ENCODE measurements at regions not wholly inside any gene's neighbourhood (a gene's known extent, or its start where the extent isn't known, plus 50 kb on each side); places are given as distances from the start of the nearest gene placed in this dataset.
A peak's percentile ranks its signal among the peaks of the same experiment; 100 is the strongest.

DNA sequence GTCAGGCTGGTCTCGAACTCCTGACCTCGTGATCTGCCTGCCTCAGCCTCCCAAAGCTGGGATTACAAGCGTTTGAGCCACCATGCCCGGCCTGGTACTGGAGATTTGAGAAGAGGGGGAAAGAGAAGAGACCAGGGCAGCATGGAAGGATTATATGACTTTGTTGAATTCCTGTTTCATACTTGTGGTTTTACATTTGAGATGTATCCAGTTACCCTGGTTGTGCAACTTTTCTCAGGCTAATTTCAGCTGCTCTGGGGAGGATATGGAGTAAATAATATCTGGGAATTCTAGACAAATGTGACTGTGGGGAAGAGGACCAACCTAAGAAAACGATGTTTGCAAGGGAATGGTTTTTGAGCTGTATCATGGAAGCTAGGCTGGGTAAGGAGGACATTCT, 89.5 kb upstream of the GREM2 start:
- Histone ChIP-seq H3K9me1 (ENCODE audit: insufficient read depth, low read length) (peaks cover 3% of the 10 kb centered on the region; the same call in 1 of the 2 replicates), H4K91ac (ENCODE audit: insufficient read depth, low read depth, low read length) (no peak overlapping the region), H3K27me3 (ENCODE audit: control insufficient read depth, insufficient read depth, low read length) (no peaks in the 10 kb centered on the region), H3K23ac (ENCODE audit: low read depth, low read length) (no peak overlapping the region), H3K4me2 (ENCODE audit: low read depth, low read length) (peak overlapping the region; percentile 69; the same call in 1 of the 2 replicates), H3K4ac (ENCODE audit: low read depth, low read length) (peak overlapping the region; percentile 71; the same call in 1 of the 2 replicates), H3K9me3 (ENCODE audit: control insufficient read depth, insufficient read depth, low read length) (no peaks in the 10 kb centered on the region), H3K36me3 (ENCODE audit: control insufficient read depth, insufficient read depth, low read length) (no peaks in the 10 kb centered on the region), H2BK15ac (ENCODE audit: low read depth, low read length) (no peak overlapping the region), H4K5ac (ENCODE audit: low read depth, low read length) (peak overlapping the region; percentile 76; the same call in 1 of the 2 replicates), H2BK5ac (ENCODE audit: low read depth, low read length, poor library complexity, severe bottlenecking) (peak overlapping the region; percentile 52), H3K79me1 (ENCODE audit: low read depth in 1 of 2, low read length in 2 of 2) (no peaks in the 10 kb centered on the region), H2AK9ac (replicated peaks; ENCODE audit: low read depth, low read length, poor library complexity) (no peak overlapping the region), H3K9ac (ENCODE audit: low read depth, low read length) (no peak overlapping the region), H2AK5ac (ENCODE audit: low read depth, low read length) (no peak overlapping the region), H3K14ac (replicated peaks; ENCODE audit: low read depth, low read length) (no peak overlapping the region), H4K20me1 (ENCODE audit: insufficient read depth, low read length) (no peaks in the 10 kb centered on the region), H2AFZ (replicated peaks; ENCODE audit: low read length, poor library complexity) (no peak overlapping the region), H3K27ac (ENCODE audit: insufficient read depth, low read length) (peak overlapping the region; percentile 59; the same call in 1 of the 2 replicates), H3K18ac (ENCODE audit: low read depth, low read length) (peak overlapping the region; percentile 71; the same call in 1 of the 2 replicates), H3K4me1 (ENCODE audit: control insufficient read depth, insufficient read depth, low read length) (peaks cover 2% of the 10 kb centered on the region), H3K56ac (ENCODE audit: extremely low read depth, insufficient read depth, low read length) (no peak overlapping the region), H2BK120ac (ENCODE audit: low read depth, low read length) (0 out of 2 replicates have a peak overlapping the region, but pooled peaks have one; percentile 60), H2BK20ac (ENCODE audit: low read depth, low read length) (peak overlapping the region; percentile 85; the same call in 1 of the 2 replicates), H4K8ac (ENCODE audit: low read depth in 2 of 2, low read length in 2 of 2) (peak overlapping the region in 1 of 2 experiments; percentile 56; a peak in 1 of 4 replicates), H3K4me3 (ENCODE audit: insufficient read depth, low read depth, low read length) (no peak overlapping the region)
- intact Hi-C loops (cut with micrococcal nuclease) = no loop called here
- in situ Hi-C loops (cut with MboI; ENCODE audit: low sequenced_read_pairs) = no loop called here
- ChIA-PET CTCF (interaction anchor here (1.5 kb wide), 1 partner anchor 696 kb away, joined by 3 read pairs; no protein-coding TSS in a partner anchor), POLR2A (ENCODE audit: unreplicated experiment) (no interaction called here)
- WGBS, 2 experiments (ENCODE audit: extremely low coverage in 2 of 2, insufficient read length in 1 of 2) = 58% methylated on average over 1 of the region's 5 CpGs; no CpG with 5 or more reads in 1 of the 2 experiments
- peak; percentile 92 for DNase-seq
- TF ChIP-seq MAFK (IDR thresholded peaks at IDR 0.05; ENCODE audit: low read depth, low read length) (no peak), CEBPB (IDR thresholded peaks at IDR 0.05; ENCODE audit: low read depth, low read length) (peak; percentile 99), NFE2L2 (IDR thresholded peaks at IDR 0.05; ENCODE audit: low read depth, low read length) (no peak), SMC3 (IDR thresholded peaks at IDR 0.05; ENCODE audit: low read depth, low read length) (no peak), POLR2A (IDR thresholded peaks at IDR 0.05; ENCODE audit: low read depth, low read length) (no peak), MAZ (IDR thresholded peaks at IDR 0.05; ENCODE audit: borderline replicate concordance, low read depth, low read length) (peak; percentile 13; the same call in 1 of the 2 replicates), CHD1 (IDR thresholded peaks at IDR 0.05; ENCODE audit: low read depth, low read length) (no peak), MXI1 (IDR thresholded peaks at IDR 0.05; ENCODE audit: borderline replicate concordance, low read depth, low read length) (no peak), FOS (IDR thresholded peaks at IDR 0.05; ENCODE audit: low read depth, low read length) (no peak), RAD21 (IDR thresholded peaks at IDR 0.05; ENCODE audit: low read length) (no peak), RCOR1 (IDR thresholded peaks at IDR 0.05; ENCODE audit: insufficient replicate concordance, low read length) (peak; percentile 55), BHLHE40 (IDR thresholded peaks at IDR 0.05; ENCODE audit: low read depth, low read length) (no peak)
- TF ChIP-seq, protein P1, sequence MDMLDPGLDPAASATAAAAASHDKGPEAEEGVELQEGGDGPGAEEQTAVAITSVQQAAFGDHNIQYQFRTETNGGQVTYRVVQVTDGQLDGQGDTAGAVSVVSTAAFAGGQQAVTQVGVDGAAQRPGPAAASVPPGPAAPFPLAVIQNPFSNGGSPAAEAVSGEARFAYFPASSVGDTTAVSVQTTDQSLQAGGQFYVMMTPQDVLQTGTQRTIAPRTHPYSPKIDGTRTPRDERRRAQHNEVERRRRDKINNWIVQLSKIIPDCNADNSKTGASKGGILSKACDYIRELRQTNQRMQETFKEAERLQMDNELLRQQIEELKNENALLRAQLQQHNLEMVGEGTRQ (IDR thresholded peaks at IDR 0.05; ENCODE audit: low read depth, low read length) = no peak
- dilution Hi-C loops (cut with HindIII; ENCODE audit: low sequenced_read_pairs, unreplicated experiment) = loop anchor here (25.0 kb wide), 1 partner anchor 489 kb away; no protein-coding TSS in a partner anchor
- ATAC-seq (ENCODE audit: low read depth) = peak; percentile 92
- no TSS peak for BruUV-seq (replicated peaks)
